Skeletal muscle cell (primary cell): ENCODE measurements at regions not wholly inside any gene's neighbourhood (a gene's known extent, or its start where the extent isn't known, plus 50 kb on each side); places are given as distances from the start of the nearest gene placed in this dataset.
A peak's percentile ranks its signal among the peaks of the same experiment; 100 is the strongest.

ENCODE experiments used
- DNase-seq: peaks from one replicate; pipeline ENCODE4 v3.0.0-alpha.2; 2010; ENCODE audit warnings: low read depth
- H3K4me3 ChIP-seq: 2 replicates; pipeline ENCODE4 v1.5.1; 2011; ENCODE audit warnings: low read depth, mild to moderate bottlenecking, control low read depth, low read length, moderate library complexity

DNA sequence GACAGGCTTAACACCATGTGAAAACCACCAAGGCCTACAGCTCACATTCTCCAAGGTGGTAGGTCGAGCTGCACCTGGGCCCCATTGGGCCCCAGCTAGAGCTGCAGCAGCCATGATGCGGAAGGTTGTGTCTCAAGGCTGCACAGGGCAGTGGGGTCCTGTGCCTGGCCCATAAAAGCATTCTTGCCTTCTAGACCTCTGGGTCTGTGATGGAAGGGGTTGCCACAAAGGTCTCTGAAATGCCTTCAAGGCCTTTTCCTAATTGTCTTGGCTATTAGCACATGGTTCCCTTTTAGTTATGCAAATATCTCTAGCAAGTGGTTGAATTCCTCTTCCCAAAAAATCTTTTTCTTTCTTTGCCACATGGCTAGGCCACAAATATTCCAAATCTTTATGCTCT is 52.5 kb upstream of the C11orf58 start:
- no peak for DNase-seq
- H3K4me3 ChIP-seq, result no peak overlapping the region

- H3K4me3 ChIP-seq, result no peak overlapping the region
- DNase-seq, result no peak
These were observed 59.9 kb upstream of the C11orf58 start for GRCh38 chr11:16678466-16679116.

DNA sequence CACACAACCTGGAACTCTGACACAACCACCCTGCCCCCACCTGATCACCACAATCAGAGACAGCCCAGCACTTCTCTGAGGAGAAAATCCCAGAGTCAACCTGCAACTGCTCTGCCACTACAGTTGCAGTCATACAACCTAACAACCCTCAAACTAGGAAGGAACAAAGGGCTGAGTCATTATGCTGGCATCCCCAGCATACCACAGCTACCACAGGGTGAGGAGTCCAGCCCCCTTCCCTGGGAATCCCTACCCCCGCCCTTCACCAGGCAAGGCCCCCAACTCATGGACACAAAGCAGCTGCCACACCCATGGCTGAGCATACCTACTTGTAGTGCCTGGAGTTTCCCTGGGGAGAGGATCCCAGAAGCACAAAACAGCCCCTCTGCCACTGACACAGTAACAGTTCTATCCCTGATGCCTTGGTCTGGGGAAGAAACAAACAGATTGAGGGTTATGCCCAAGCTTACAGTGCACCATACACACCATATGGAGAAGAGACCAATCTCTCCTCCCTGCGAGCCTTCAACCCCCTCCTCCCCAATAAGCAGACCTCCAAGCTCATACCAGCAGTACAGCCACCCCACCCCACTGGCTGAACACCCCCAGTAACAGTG is 68.5 kb upstream of the C11orf58 start:
- DNase-seq, result no peak
- H3K4me3 ChIP-seq, result no peak overlapping the region

DNA sequence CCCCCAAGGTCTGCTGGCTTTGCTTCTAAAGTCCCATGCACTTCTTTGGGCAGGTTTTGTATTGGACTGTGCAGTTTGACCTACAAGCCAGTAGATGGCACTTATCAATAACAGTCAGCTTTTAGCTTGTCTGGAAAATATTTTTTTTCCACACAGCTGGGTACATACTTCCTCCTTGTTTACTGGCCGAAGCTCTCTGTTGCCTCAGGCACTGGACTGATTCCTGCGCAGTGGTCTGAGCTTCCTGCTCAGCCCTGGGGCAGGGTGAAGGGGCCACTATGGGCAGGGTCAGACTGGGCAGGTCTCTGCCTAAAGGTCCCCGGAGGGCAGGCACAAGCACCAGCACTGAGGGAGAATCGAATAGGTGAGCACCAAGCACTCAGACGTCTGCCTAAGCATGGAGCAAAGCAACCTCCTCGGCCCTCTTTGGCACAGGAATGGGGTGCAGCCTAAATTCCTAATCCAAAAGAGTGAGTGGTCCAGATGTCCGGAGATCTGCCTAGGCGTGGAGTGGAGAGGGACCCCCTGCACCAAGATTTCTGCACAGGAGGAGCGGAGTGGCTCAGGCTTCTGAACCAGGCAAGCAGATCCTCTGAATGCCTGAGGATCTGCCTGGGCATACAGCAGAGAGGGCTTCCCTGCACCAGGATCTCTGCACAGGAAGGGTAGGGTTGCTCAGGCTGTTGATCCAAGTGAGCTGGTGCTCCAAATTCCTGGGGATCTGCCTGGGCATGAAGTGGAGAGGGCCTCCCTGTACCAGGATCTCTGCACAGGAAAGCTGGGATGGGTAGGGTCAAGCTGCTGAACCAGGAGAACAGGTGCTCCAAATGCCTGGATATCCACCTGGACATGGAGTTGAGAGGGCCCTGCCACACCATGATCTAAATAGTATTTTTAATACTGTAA is 105.9 kb upstream of the C11orf58 start:
- no peak for DNase-seq
- H3K4me3 ChIP-seq, result no peak overlapping the region

GRCh38 chr11:16630651-16631050 is 107.8 kb upstream of the C11orf58 start:
- no peak for DNase-seq

GRCh38 chr11:16618431-16618830 is 120.0 kb upstream of the C11orf58 start:
- DNase-seq, result no peak
- no peak overlapping the region for H3K4me3 ChIP-seq

More at GRCh38 chr11:16630651-16631050, 107.8 kb upstream of the C11orf58 start:
- H3K4me3 ChIP-seq, result no peak overlapping the region

GRCh38 chr11:16615480-16615879 is 123.0 kb upstream of the C11orf58 start:
- DNase-seq, result no peak

DNA sequence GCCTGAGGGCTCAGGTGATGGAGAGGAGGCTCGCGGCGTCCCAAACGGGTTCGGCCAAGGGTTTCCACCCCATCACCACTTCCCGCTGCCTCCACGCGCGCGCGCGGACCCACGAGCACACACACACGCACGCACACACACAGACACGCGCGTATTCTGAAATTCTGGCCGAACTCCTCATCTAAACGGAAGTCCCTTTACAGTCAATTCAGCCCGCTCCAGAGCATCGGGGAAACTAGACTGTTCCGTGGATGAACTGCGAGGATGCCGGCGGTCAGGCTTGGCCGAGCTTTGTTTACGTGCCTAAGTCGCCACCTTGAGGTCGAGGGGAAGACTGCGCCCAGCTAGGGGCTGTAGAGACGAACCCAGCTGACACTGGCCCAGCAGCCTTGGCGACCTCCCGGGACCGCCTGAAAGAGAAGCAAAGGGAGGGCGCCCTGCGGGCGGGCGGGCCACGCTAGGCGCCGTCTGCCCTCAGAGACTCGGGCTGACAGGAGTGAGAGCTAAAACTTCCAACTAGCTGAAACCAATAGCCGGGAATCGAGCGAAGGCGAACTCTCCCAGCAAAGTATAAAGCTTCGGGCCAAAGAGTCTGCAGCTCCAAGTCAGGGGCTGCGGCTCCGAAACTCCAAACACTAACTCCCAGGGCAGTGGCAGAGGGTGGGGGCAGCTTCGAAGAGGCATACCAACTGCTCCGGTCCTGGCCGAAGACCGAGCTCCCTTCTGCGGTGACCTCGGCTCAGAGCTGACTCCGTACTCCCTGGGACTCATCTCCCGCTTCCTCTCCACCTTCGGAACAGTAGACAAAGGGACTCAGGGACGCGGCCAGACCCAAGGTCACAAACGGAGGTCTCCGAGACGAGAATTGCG is 124.7 kb upstream of the C11orf58 start:
- DNase-seq, result peak; percentile 16
- H3K4me3 ChIP-seq, result peak overlapping the region; percentile 49

More at GRCh38 chr11:16615480-16615879, 123.0 kb upstream of the C11orf58 start:
- no peak overlapping the region for H3K4me3 ChIP-seq

GRCh38 chr11:16613262-16613511 is 125.3 kb upstream of the C11orf58 start:
- no peak for DNase-seq

GRCh38 chr11:16612566-16613261 is 125.7 kb upstream of the C11orf58 start:
- no peak for DNase-seq
- H3K4me3 ChIP-seq, result peak overlapping the region; percentile 49

More at GRCh38 chr11:16613262-16613511, 125.3 kb upstream of the C11orf58 start:
- peak overlapping the region; percentile 49 for H3K4me3 ChIP-seq

DNA sequence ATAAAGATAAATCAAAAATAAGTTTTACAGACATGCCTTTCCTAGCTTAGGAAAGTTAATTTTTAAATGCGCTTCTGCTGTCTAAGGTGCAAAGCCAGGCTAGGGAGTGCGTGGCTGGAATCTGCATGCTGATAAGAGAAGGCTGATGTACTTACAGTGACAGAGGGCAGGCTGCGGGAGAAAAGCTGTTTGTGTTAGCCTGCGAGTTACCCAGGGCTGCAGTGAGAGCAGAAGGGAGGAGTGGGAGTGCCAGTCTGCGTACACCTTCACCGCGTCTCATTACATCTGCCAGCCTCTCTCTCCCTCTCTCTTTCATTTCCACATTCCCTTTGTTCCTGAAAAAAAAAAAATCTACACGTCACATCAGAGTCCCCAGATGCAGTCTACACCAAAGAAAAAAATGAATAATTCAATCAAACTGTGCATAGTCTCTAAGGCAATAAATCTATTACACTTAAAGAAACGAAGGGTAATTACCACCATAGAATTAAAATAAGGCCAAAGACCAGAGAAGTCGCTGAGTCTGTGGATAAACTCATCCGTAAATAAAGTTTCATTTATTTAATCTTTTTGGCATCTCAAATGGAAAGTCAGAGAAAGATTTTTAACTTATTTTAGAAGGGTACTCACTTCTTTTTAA is 126.4 kb upstream of the C11orf58 start:
- no peak for DNase-seq
- no peak overlapping the region for H3K4me3 ChIP-seq

DNA sequence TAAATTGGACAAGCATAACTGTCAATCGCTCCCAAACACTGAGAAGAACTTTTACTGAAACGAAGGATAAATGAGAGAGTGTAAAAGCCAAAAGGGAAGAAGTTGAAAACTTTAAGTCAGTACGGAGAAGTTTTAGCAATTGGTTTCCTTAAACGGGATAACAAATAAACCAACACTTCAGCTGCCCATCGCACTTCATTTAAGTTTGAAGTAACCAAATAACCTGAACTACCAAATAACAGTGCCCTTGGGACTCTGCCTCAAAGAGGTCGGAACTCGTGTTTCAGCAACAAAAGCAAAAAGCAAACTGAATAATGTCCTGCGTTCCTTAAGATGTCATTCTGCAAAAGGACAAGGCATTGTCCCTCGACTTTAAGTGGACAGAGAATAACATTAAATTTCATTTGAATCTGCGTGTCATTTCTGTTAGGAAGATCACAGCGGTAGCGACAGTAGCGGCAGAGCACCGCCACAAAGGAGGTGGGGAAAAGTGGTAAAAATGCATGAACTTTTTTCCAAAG is 127.0 kb upstream of the C11orf58 start:
- no peak for DNase-seq

DNA sequence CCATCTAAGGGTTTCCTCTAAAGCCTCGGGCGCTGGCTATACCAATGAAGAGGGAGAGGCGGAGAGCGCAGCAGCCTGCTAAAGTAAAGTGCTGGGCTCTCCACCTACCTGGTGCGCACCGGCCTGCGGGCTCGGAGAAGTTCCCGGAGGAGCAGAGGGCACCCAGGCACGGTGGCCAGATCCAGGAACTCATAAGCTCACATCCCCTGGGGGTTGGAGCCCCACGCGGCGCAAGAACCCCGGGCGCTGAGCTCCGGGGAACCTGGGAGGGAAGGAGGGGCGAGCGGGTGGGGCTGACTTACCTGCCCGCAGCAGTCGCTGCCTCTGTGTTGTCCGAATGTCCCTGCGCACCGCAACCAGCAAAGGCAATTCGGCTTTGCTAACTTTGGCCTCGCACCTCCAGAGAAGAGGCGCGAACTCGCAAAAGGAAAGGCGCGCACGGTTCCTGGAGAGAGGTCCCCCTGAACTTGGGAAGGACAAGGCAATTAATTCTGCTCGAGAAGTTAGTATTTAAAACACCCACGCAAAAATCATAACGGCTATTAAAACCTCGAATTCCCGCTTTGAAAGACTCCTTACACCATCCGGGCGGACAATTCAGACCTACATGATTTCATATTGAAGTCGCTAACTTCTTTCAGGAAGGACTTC is 127.6 kb upstream of the C11orf58 start:
- DNase-seq, result no peak
- no peak overlapping the region for H3K4me3 ChIP-seq

More for the DNA sequence above, 127.0 kb upstream of the C11orf58 start:
- no peak overlapping the region for H3K4me3 ChIP-seq

DNA sequence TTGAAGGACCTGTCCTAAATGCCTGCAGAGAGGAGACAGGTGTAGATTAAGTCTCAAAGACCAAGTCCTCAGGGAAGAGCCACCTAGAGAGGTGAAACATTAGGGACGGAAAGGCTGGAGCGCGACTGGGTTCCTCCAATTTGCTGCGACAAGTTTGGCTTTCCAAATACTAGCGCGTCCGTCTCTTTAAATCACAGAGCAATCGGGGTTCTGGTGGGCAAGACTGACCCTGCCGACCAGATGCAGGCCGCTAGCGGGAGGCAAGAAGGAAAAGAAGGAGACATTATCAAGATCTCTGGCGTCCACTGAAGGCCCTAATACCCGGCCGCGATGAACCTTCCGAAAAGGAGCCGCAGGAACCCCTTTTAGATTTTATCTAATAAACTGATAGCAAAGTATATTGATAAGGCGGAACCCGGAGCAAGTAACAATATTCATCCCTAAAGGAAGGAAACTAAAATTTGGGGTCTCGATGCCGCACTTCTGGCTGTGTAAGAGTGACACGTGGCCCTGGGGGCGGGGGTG is 128.2 kb upstream of the C11orf58 start:
- DNase-seq, result no peak
- no peak overlapping the region for H3K4me3 ChIP-seq

DNA sequence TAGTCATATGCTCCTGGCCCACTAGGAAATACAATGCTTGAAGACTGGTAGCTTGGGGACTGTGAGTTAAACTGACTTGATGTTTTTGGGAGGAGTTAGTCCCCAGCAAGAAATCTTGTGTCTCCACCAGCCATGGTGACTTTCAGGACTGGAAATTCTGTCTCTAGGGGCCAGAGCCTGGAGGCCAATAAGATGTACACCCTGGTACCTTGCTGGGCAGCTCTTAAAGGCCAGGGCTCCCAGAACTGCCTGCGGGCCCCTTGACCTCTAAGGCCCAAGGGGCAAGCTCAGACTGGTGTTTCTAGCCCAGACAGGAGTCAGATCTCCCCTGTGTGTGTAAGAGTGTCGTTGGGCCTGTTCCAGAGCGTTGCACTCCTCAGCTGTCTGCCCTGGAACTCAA is 128.7 kb upstream of the C11orf58 start:
- no peak overlapping the region for H3K4me3 ChIP-seq
- no peak for DNase-seq

- peak overlapping the region; percentile 69 for H3K4me3 ChIP-seq
These were observed 130.5 kb upstream of the C11orf58 start for GRCh38 chr11:16607675-16608644.

More at GRCh38 chr11:16607675-16608644, 130.5 kb upstream of the C11orf58 start:
- no peak for DNase-seq
